NCI-H345 (cell line): ENCODE measurements at regions not wholly inside any gene's neighbourhood (a gene's known extent, or its start where the extent isn't known, plus 50 kb on each side); places are given as distances from the start of the nearest gene placed in this dataset.
"Not testable (repeated sequence)": the region's sequence is repeated elsewhere in the genome, so short reads cannot be mapped to it uniquely, and the experiment has no call there.

Experiments
- DNase-seq: peaks from one replicate; lab custom pipeline; 2025; lab: John Stamatoyannopoulos, UW

DNA sequence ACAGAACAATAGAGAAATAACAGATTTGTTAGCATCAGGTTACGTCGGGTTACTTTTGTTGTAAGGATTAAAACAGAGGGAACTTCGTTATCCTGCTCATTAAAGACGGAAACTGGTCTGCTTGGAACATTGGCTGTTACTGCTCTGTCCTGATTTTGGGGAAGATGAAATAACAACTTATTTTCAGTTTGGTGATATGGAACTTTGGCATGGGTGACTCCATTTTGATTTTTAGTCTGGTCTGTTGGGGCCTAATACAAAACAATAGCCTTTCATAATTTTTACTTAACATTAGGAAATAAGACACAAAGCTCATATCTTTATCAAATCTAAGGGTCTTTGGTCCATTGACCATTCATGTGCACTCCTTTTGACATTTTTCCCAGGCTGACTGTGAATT is 220.5 kb upstream of the DUSP10 start:
- no peak for DNase-seq

DNA sequence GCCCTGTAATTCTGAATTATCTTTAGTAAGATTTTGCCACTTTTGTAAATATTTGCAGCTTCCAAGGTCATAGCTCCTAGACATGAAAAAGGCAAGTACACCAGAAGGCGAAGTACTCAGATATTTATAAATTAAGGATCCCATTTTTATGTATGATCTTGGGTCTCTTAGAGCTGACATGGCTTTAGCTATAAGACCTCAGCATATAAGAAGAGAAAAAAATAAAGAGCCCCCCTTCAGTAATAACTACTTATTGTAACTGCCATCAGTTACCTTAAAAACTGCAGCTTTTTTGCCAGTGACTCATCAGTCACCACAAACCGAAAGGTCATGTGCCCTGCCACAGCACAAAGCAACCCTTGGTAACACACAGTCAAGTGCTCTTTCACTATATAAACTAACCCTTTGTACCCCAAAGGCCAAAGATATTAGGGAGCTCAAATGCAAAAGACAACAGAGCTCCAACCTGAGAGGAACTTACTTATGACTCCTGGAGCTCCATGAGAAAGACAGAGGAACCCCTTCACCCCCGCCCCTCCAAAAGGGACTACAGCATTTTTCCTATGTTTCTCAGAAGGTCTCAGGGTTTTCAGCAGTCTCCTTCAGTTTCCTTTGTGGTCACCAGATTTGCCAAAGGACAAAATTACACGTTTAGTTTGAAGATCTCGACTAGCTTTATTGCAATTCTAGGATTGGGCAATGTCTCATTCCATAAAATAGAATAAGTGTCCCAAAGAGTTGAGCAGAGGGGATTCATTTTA is 219.8 kb upstream of the DUSP10 start:
- no peak for DNase-seq

DNA sequence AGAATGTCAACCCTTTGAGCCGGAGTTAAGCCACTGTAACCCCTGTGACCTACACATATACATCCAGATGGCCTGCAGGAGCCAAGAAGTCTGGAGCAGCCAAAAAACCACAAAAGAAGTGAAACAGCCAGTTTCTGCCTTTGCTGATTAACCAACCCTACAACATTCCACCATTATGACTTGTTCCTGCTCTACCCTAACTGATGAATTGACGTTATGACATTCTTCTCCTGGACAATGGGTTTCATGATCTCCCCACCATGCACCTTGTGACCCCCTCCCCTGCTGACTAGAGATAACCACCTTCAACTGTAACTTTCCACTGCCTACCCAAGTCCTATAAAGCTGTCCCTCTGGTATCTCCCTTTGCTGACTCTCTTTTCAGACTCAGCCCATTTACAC is 216.3 kb upstream of the DUSP10 start:
- DNase-seq: not testable (repeated sequence)

- DNase-seq: not testable (repeated sequence)
These were observed 215.5 kb upstream of the DUSP10 start for GRCh38 chr1:221957350-221957749.

DNA sequence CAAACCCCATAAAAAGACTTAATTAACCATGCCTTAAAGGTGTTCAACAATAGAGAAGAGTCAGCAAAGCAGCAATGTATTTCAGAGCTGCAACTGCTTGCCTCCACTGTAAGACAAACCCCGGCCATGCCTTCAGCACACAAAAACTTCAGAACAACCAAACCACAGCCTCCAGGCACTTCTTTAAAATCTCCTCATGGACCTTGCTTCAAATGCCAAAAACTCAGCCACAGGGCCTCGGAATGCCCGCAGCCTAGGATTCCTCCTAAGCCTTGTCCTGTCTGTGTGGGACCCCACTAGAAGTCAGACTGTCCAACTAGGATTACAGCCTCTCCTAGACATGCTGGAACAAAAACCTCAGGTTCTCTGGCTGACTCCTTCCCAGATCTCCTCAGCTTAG is 208.1 kb upstream of the DUSP10 start:
- DNase-seq: no peak

DNA sequence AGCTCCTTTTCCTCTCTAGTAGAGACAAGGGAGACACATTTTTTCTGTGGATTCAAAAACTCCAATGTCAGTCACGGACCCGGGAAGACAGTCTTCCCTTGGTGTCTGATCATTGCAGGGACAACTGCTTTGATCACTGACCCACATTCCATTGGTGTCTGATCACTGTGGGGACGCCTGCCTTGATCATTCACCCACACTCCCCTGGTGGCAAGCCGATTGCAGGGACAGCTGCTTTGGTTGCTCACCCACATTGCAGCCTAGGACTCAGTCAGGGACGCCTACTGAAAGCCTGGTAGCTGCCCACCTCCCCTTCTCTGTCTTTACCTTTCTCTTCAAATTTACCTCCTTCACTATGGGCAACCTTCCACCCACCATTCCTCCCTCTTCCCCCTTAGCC is 206.6 kb upstream of the DUSP10 start:
- no peak for DNase-seq

DNA sequence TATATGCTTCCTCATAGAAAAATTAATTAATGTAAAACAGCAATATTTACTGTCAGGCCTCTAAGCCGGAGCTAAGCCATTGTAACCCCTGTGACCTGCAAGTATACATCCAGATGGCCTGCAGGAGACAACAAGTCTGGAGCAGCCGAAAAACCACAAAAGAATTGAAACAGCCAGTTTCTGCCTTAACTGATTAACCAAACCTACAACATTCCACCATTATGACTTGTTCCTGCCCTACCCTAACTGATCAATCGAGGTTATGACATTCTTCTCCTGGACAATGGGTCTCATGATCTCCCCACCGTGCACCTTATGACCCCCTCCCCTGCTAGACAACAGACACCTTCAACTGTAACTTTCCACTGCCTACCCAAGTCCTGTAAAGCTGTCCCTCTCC is 205.8 kb upstream of the DUSP10 start:
- DNase-seq: no peak

DNA sequence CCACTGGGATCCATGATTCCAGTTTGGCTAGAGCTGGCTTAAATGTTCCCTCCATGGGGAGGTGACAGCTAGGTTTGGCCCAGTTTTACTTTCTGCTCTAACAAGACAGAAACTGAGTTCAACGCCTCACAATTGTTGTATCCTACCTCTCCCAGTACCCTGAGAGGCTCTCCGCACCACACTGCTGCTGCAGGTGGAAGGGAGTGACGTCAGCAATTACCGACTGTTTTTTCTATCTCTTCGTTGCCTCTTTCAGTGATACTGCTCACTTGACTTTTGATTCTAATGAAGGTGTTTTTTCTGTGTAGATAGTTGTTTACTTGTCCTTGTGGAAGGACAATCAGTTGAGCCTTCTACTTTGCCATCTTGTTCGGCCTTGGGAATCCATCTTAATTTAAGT is 204.9 kb upstream of the DUSP10 start:
- DNase-seq: no peak

DNA sequence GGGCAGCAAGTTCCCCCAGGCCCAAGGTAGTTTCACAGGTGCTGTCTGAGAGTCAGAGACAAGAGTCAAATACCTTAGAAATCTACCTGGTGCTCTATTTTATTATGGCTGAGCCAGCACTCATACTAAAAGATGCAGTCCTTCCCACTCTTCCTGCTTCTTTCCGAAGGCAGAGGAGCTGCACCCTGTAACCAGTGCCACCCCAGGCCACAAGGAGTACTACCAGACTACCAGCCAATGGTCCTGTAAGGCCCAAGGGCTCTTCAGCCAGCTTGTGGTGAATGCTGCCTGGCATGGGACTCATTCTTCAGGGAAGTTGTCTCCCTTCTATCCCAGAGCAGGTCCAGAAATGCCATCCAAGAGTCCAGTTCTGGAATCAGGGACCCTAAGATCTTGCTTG is 203.8 kb upstream of the DUSP10 start:
- DNase-seq: no peak

- no peak for DNase-seq
These were observed 202.5 kb upstream of the DUSP10 start for GRCh38 chr1:221944247-221944870.

- no peak for DNase-seq
These were observed 198.7 kb upstream of the DUSP10 start for GRCh38 chr1:221940631-221941030.

- peak; percentile 24 for DNase-seq
These were observed 197.7 kb upstream of the DUSP10 start for GRCh38 chr1:221939607-221940006.

GRCh38 chr1:221937155-221937953 is 195.5 kb upstream of the DUSP10 start:
- DNase-seq: no peak

GRCh38 chr1:221933814-221934213 is 191.9 kb upstream of the DUSP10 start:
- no peak for DNase-seq

GRCh38 chr1:221926441-221926840 is 184.6 kb upstream of the DUSP10 start:
- DNase-seq: no peak

DNA sequence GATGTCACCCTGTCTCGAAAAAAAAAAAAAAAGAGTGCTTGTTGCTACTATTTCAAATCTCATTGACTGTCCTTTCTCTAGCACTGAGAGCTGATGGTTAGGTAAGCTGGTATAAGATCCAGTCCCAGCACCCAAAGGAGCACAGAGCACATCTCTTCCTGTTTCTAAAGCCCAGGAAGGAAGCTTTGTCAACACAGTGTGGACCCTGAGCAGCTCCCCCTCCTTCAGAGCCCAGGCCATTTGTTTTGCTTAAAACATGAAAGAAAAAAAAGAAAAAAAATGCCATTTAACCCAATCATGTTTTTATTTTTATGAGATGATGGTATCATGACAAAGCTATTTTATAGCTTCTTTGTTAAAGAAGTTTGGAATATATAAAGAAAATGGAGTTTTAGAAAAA is 184.1 kb upstream of the DUSP10 start:
- DNase-seq: no peak

GRCh38 chr1:221923929-221924598 is 182.2 kb upstream of the DUSP10 start:
- no peak for DNase-seq

DNA sequence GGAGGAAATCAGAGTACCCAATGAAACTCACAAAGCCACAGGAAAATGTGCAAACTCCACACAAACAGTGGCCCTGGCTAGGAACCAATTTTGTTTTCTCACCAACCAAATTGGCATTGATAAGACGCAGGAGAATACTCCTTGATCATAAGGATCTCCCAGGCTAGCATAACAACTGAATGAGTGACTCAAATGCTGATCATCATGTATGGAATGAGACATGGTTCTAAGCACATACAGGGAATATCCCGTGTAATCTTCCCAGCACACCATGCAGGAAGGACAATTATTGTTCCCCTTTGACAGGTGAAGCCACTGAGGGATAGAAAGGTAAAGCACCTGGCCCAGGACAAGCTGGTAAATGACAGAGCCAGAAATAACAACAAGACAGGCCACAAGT is 180.0 kb upstream of the DUSP10 start:
- DNase-seq: no peak

DNA sequence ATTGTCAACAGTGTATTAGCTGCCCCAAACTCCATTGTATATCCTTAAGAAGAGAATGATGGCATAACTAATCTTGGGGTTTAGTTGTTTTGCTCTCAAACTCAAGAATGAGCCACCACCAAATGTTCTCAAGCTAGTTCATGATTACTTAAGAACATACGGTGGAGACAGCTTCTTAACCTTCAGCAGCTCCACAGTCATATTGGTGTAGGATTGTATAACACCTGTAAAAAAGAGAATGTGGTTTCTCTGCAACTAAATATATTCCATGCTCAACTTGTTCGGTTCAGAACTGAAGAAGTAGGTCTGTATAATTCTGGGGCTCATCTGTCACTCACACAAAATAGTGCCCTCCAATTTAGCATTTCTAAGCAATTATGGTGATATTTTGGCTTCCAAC is 177.9 kb upstream of the DUSP10 start:
- DNase-seq: no peak

DNA sequence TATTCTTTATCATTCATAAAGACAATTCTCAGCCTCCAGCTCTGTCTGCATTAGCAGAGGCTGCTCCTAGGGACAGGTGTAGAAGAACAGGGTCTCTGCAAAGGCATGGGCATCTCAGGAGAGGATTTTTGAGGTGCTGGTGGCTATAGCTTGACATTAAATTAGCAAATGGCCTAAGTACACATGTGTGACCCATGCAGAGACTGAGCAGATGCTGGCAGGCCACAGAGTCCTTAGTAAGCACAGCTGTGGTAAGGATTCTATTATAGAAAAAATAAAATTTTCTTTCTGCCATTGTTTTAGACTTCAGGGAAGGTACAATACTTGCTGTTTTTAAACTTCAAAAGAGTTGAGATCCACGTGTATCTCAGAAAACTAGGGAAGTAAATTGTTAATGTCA is 177.5 kb upstream of the DUSP10 start:
- DNase-seq: no peak

DNA sequence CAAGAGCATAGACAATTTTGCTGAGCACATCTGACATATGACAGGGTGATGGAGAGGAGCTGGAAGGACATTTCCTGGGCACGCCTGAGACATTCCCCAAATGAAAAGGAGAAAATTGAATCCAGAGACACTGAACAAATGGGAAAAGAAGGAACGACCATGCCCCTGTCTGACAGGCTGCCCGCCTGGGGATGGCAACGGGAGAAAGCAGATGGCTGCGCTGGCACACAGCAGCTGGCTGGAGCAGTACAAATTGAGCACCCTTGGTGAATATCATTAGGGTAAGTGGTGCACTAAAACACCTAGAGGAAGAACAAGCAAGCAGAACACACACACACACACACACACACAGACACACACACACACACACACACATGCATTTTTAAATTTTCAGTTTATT is 174.3 kb upstream of the DUSP10 start:
- DNase-seq: no peak

- DNase-seq: no peak
These were observed 173.9 kb upstream of the DUSP10 start for GRCh38 chr1:221915764-221916163.
